ENCODE measurements at regions not wholly inside any gene's neighbourhood (a gene's known extent, or its start where the extent isn't known, plus 50 kb on each side); places are given as distances from the start of the nearest gene placed in this dataset.

GRCh38 chr16:65782611-65783600 lies 583.6 kb upstream of the CDH5 start:
- no peak for DNase-seq

GRCh38 chr16:65781855-65782254 lies 584.6 kb upstream of the CDH5 start:
- no peak for DNase-seq

GRCh38 chr16:65781363-65781762 lies 585.1 kb upstream of the CDH5 start:
- DNase-seq: no peak

- no peak for DNase-seq
These were observed 587.3 kb upstream of the CDH5 start for GRCh38 chr16:65779201-65779600.

GRCh38 chr16:65776639-65777183 lies 589.8 kb upstream of the CDH5 start:
- DNase-seq: no peak

- DNase-seq: no peak
These were observed 590.7 kb upstream of the CDH5 start for GRCh38 chr16:65775829-65776228.

- DNase-seq: no peak
These were observed 592.1 kb upstream of the CDH5 start for GRCh38 chr16:65774350-65774749.

GRCh38 chr16:65773301-65773874 lies 593.1 kb upstream of the CDH5 start:
- no peak for DNase-seq

- no peak for DNase-seq
These were observed 594.3 kb upstream of the CDH5 start for GRCh38 chr16:65772134-65772732.

GRCh38 chr16:65771707-65772106 lies 594.8 kb upstream of the CDH5 start:
- DNase-seq: no peak

GRCh38 chr16:65770752-65771151 lies 595.7 kb upstream of the CDH5 start:
- DNase-seq: no peak

- no peak for DNase-seq
These were observed 596.6 kb upstream of the CDH5 start for GRCh38 chr16:65769776-65770438.

GRCh38 chr16:65769055-65769465 lies 597.4 kb upstream of the CDH5 start:
- no peak for DNase-seq

GRCh38 chr16:65767125-65767524 lies 599.4 kb upstream of the CDH5 start:
- DNase-seq: no peak

- no peak for DNase-seq
These were observed 602.7 kb upstream of the CDH5 start for GRCh38 chr16:65763640-65764305.

- no peak for DNase-seq
These were observed 605.6 kb upstream of the CDH5 start for GRCh38 chr16:65760874-65761273.

GRCh38 chr16:65758620-65759019 lies 607.9 kb upstream of the CDH5 start:
- no peak for DNase-seq

GRCh38 chr16:65757064-65757463 lies 609.4 kb upstream of the CDH5 start:
- DNase-seq: no peak

GRCh38 chr16:65756163-65756562 lies 610.3 kb upstream of the CDH5 start:
- no peak for DNase-seq

GRCh38 chr16:65754820-65755691 lies 611.4 kb upstream of the CDH5 start:
- no peak for DNase-seq

- no peak for DNase-seq
These were observed 614.0 kb upstream of the CDH5 start for GRCh38 chr16:65752522-65752844.
